ENCODE measurements at regions not wholly inside any gene's neighbourhood (a gene's known extent, or its start where the extent isn't known, plus 50 kb on each side); places are given as distances from the start of the nearest gene placed in this dataset.

DNA sequence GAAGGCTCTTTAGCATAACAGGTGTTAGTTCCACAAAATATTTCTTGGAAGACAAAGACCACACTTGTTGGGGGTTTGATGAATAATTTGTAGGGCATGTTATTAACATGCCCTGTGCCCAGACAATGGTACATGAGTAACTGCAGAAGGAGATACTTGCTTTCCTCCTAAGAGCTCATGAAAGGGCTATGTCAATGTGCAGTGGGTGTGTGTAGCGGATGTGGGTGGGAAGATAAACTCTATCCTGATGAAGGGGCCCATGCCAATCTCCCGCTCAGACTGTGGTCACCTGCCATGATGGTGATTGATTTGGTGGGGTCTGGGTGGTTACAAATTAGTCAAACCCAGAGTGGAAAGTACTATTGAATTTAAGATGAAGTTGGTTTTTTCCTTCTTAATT is 69.8 kb upstream of the DNAH14 start:
- ChIA-PET POLR2A (no interaction called here), CTCF (no interaction called here)
- no peak for DNase-seq (ENCODE audit: extremely low spot score)
- no peak for TF ChIP-seq TARDBP (IDR thresholded peaks at IDR 0.05)
- TF ChIP-seq, protein P1, sequence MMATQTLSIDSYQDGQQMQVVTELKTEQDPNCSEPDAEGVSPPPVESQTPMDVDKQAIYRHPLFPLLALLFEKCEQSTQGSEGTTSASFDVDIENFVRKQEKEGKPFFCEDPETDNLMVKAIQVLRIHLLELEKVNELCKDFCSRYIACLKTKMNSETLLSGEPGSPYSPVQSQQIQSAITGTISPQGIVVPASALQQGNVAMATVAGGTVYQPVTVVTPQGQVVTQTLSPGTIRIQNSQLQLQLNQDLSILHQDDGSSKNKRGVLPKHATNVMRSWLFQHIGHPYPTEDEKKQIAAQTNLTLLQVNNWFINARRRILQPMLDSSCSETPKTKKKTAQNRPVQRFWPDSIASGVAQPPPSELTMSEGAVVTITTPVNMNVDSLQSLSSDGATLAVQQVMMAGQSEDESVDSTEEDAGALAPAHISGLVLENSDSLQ (IDR thresholded peaks at IDR 0.05) = no peak
- no peak for TF ChIP-seq ZNF384 (IDR thresholded peaks at IDR 0.05)
- no peak for TF ChIP-seq FOXK2 (IDR thresholded peaks at IDR 0.05)
- no peak for TF ChIP-seq L3MBTL2 (conservative IDR thresholded peaks at IDR 0.05)
- TF ChIP-seq LEF1 (IDR thresholded peaks at IDR 0.05; ENCODE audit: borderline replicate concordance) = no peak
- no peak for TF ChIP-seq ARNT (IDR thresholded peaks at IDR 0.05)
- TF ChIP-seq CTBP1 (IDR thresholded peaks at IDR 0.05; ENCODE audit: borderline replicate concordance) = no peak
- no peak for TF ChIP-seq FOXM1 (IDR thresholded peaks at IDR 0.05; ENCODE audit: borderline replicate concordance)
- TF ChIP-seq ELF4 (IDR thresholded peaks at IDR 0.05) = no peak
- TF ChIP-seq FOXA1 (IDR thresholded peaks at IDR 0.05) = no peak
- TF ChIP-seq BHLHE40 (IDR thresholded peaks at IDR 0.05; ENCODE audit: borderline replicate concordance) = no peak
- no peak for TF ChIP-seq NFRKB (IDR thresholded peaks at IDR 0.05)
- no peak for TF ChIP-seq SUZ12 (IDR thresholded peaks at IDR 0.05)
- TF ChIP-seq HDGF (IDR thresholded peaks at IDR 0.05; ENCODE audit: borderline replicate concordance) = no peak
- TF ChIP-seq SP1 (IDR thresholded peaks at IDR 0.05) = no peak

DNA sequence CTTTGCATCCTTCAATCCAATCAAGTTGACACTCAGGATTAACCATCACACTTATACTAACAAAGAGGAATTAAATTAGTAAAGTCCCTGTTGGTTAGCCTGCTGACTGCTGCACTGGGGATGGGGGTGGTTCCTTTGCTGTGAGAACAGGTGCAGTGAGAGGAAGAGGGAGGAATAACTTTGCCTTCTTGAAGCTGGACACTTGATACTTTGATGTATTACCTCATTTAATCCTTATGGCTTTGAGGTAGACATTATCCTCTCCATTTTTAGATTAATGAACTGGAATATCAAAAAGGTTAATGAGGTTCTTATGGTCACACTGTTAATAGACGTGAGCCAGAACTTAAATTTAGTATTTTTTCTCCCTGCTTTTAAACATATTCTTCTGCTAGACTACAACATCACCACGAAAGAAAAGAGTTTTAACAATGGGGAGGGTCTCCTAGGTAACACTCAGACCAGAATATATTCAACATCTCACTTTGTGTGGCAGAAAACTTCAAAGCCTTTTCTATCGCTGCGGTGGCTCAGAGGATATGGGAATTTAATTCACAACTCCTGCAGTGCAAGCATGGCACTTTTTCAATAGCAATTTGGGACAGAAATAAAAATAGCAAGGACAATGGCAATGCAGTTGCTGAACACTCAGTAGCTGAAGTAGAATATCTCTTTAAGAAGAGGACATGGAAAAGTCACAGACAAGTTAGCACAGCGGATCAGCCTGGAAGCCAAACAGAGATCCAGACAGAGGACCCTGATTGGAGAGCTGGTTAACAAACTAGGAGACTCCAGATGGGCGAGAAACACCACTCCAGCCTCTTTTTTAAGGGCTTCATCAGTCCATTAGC is 68.8 kb upstream of the DNAH14 start:
- ChIA-PET CTCF (interaction anchor here (0.6 to 0.9 kb wide), 2 partner anchors 9 to 404 kb away, joined by 3 read pairs; no protein-coding TSS in a partner anchor), POLR2A (no interaction called here)

DNA sequence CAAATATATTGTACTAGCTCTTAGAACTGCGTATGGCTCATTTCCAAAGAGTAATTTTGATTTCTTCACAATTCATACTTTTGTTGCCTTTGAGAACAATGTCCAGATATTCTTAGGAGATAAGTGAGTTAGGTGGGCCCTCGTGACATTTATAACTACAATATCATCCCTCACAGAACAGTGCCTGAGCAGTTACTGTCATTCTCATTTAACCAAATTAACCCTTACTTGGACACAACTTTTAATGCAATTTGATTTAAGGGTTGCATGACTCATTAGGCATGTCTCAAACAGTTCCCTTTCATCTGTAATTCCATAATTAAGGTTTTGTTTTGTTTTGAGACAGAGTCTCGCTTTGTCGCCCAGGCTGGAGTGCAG is 68.1 kb upstream of the DNAH14 start:
- POLR2A ChIA-PET = no interaction called here
- no peak for DNase-seq (ENCODE audit: extremely low spot score)
- CTCF ChIA-PET = interaction anchor here (0.9 kb wide), 1 partner anchor 10 kb away, joined by 3 read pairs; no protein-coding TSS in a partner anchor
- TF ChIP-seq ARNT (IDR thresholded peaks at IDR 0.05) (no peak), TARDBP (IDR thresholded peaks at IDR 0.05) (no peak), BHLHE40 (IDR thresholded peaks at IDR 0.05; ENCODE audit: borderline replicate concordance) (no peak), ELF4 (IDR thresholded peaks at IDR 0.05) (no peak), LEF1 (IDR thresholded peaks at IDR 0.05; ENCODE audit: borderline replicate concordance) (no peak), FOXK2 (IDR thresholded peaks at IDR 0.05) (no peak), SUZ12 (IDR thresholded peaks at IDR 0.05) (no peak), CTBP1 (IDR thresholded peaks at IDR 0.05; ENCODE audit: borderline replicate concordance) (no peak), HDGF (IDR thresholded peaks at IDR 0.05; ENCODE audit: borderline replicate concordance) (no peak), SP1 (IDR thresholded peaks at IDR 0.05) (no peak), FOXA1 (IDR thresholded peaks at IDR 0.05) (no peak), NFRKB (IDR thresholded peaks at IDR 0.05) (no peak), FOXM1 (IDR thresholded peaks at IDR 0.05; ENCODE audit: borderline replicate concordance) (no peak), ZNF384 (IDR thresholded peaks at IDR 0.05) (no peak), L3MBTL2 (conservative IDR thresholded peaks at IDR 0.05) (no peak)
- TF ChIP-seq, protein P1 (IDR thresholded peaks at IDR 0.05) = no peak

More for the DNA sequence above, 68.8 kb upstream of the DNAH14 start:
- DNase-seq (ENCODE audit: extremely low spot score) = no peak
- TF ChIP-seq ZNF384 (IDR thresholded peaks at IDR 0.05) = no peak
- no peak for TF ChIP-seq L3MBTL2 (conservative IDR thresholded peaks at IDR 0.05)
- TF ChIP-seq ELF4 (IDR thresholded peaks at IDR 0.05) = no peak

DNA sequence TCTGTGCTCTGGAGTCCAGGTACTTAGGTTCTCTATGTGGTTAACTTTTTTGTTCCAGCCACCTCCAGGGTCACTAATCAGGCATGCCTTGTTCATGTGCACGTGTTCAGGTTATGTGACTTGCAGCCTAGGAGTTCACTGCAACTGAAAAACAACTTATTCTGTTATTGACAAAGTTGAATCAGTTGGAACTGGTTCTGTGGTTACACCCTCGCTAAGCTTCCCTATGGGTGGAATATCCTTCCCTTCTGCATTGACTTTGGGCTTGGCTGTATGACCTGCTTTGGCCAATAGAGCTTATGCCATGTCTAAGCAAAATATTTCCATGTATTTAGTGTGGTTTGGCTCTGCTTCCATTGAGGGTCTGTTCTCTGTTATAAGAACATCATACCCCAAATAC is 66.0 kb upstream of the DNAH14 start:
- no peak for DNase-seq (ENCODE audit: extremely low spot score)
- TF ChIP-seq SUZ12 (IDR thresholded peaks at IDR 0.05) (no peak), L3MBTL2 (conservative IDR thresholded peaks at IDR 0.05) (no peak), CTBP1 (IDR thresholded peaks at IDR 0.05; ENCODE audit: borderline replicate concordance) (no peak), ELF4 (IDR thresholded peaks at IDR 0.05) (no peak), ARNT (IDR thresholded peaks at IDR 0.05) (no peak), FOXA1 (IDR thresholded peaks at IDR 0.05) (no peak), ZNF384 (IDR thresholded peaks at IDR 0.05) (no peak), LEF1 (IDR thresholded peaks at IDR 0.05; ENCODE audit: borderline replicate concordance) (no peak), NFRKB (IDR thresholded peaks at IDR 0.05) (no peak), FOXK2 (IDR thresholded peaks at IDR 0.05) (no peak), TARDBP (IDR thresholded peaks at IDR 0.05) (no peak), SP1 (IDR thresholded peaks at IDR 0.05) (no peak)
- TF ChIP-seq, protein P1 (IDR thresholded peaks at IDR 0.05) = no peak
- POLR2A ChIA-PET = no interaction called here
- CTCF ChIA-PET = interaction anchor here (0.6 to 1.2 kb wide), 2 partner anchors 12 to 228 kb away, joined by 3 read pairs; no protein-coding TSS in a partner anchor

DNA sequence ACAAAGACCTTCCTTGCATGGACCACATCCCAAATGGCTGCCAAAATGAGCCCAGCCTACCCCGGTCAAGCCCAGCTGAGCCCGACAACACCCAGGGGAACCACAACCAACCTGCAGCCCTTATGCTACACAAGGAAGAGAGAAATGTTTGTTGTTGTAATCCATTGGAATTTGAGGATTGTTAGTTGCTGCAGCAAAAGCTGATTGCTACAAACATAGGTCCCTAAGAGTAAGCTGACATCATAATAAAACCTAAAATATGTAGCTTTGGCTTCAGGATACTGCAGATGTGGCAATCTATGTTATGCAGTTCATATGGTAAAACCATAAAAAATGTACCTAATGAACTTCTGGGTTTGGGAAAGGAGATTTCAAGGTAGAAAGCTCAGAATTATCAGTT is 65.5 kb upstream of the DNAH14 start:
- CTCF ChIA-PET = interaction anchor here (0.8 to 0.9 kb wide), 2 partner anchors 9 to 12 kb away, joined by 3 read pairs; no protein-coding TSS in a partner anchor

More for the DNA sequence above, 65.5 kb upstream of the DNAH14 start:
- TF ChIP-seq, protein P1 (IDR thresholded peaks at IDR 0.05) = no peak
- no peak for TF ChIP-seq L3MBTL2 (conservative IDR thresholded peaks at IDR 0.05)
- TF ChIP-seq TARDBP (IDR thresholded peaks at IDR 0.05) = no peak
- no peak for TF ChIP-seq CTBP1 (IDR thresholded peaks at IDR 0.05; ENCODE audit: borderline replicate concordance)
- TF ChIP-seq FOXK2 (IDR thresholded peaks at IDR 0.05) = no peak
- TF ChIP-seq ZNF384 (IDR thresholded peaks at IDR 0.05) = no peak
- TF ChIP-seq NFRKB (IDR thresholded peaks at IDR 0.05) = no peak
- TF ChIP-seq BHLHE40 (IDR thresholded peaks at IDR 0.05; ENCODE audit: borderline replicate concordance) = no peak
- no peak for TF ChIP-seq SP1 (IDR thresholded peaks at IDR 0.05)
- TF ChIP-seq LEF1 (IDR thresholded peaks at IDR 0.05; ENCODE audit: borderline replicate concordance) = no peak
- TF ChIP-seq SUZ12 (IDR thresholded peaks at IDR 0.05) = no peak
- TF ChIP-seq HDGF (IDR thresholded peaks at IDR 0.05; ENCODE audit: borderline replicate concordance) = no peak
- no peak for TF ChIP-seq FOXM1 (IDR thresholded peaks at IDR 0.05; ENCODE audit: borderline replicate concordance)
- no peak for TF ChIP-seq ELF4 (IDR thresholded peaks at IDR 0.05)
- no peak for DNase-seq (ENCODE audit: extremely low spot score)
- POLR2A ChIA-PET = no interaction called here

Measured in HEK293T (cell line).